ENCODE measurements at regions not wholly inside any gene's neighbourhood (a gene's known extent, or its start where the extent isn't known, plus 50 kb on each side); places are given as distances from the start of the nearest gene placed in this dataset.

GRCh38 chr20:22974354-22974753 lies 60.8 kb upstream of the SSTR4 start:
- TF ChIP-seq CTCF (IDR thresholded peaks at IDR 0.05) (peak in 5 of 12 donors; percentile 7 to 27 (median 14)), POLR2A (IDR thresholded peaks at IDR 0.05) (no peak)
- Histone ChIP-seq H3K4me3 (no peak overlapping the region), H3K4me1 (peaks cover 0 to 20% (median 13%) of the 10 kb centered on the region in 12 donors), H3K27ac (no peak overlapping the region), H3K27me3 (peaks cover 0 to 3% (median 0%) of the 10 kb centered on the region in 9 donors), H3K9me3 (no peaks in the 10 kb centered on the region), H3K36me3 (no peaks in the 10 kb centered on the region)
- WGBS, 4 donors, result 11 to 23% (median 18%) methylated on average over 1 of the region's 1 CpG
- intact Hi-C loops (cut with DNase I), result loop anchor here in 5 of 10 donors (10.0 kb wide), 3 partner anchors 110 to 280 kb away; no protein-coding TSS in a partner anchor
- ATAC-seq (no peak), DNase-seq (no peak)

- Histone ChIP-seq H3K36me3 (no peaks in the 10 kb centered on the region), H3K27ac (peak overlapping the region in 11 of 12 donors; percentile 11 to 74 (median 58)), H3K4me3 (no peak overlapping the region), H3K9me3 (peaks cover 0 to 9% (median 0%) of the 10 kb centered on the region in 12 donors), H3K4me1 (peaks cover 0 to 20% (median 13%) of the 10 kb centered on the region in 12 donors), H3K27me3 (no peaks in the 10 kb centered on the region)
- peak; percentile 71 to 92 (median 88) for ATAC-seq
- TF ChIP-seq CTCF (IDR thresholded peaks at IDR 0.05) (no peak), POLR2A (IDR thresholded peaks at IDR 0.05) (no peak)
- WGBS, 4 donors, result 23 to 34% (median 25%) methylated on average over 4 of the region's 4 CpGs
- peak in 4 of 5 donors; percentile 50 to 56 (median 52) for DNase-seq
- intact Hi-C loops (cut with DNase I), result loop anchor here in 6 of 10 donors (1.0 to 10.0 kb wide), 8 partner anchors 70 to 285 kb away; partner anchors contain the start of gene THBD (in 3 of the 6)
These were observed 57.9 kb upstream of the SSTR4 start for GRCh38 chr20:22977047-22977785.

DNA sequence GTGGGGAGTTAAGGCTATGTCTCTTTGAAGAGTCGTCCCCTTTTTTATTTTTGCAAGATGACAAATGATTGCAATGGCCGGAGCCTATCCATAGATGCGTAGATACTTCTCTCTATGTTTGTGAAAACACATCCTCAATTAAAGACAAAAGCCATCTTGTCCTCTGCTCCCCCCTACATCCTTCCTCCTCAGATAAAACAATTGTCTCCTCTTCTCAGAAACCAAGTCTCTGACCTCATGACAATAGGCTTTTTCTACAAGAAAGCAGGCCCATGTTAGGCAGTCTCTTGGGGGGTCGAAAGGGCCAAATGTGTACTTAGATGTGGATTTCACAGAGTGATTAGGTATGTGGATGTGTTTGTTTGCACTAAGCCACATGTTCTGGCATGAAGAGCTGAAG lies 51.1 kb upstream of the SSTR4 start:
- WGBS, 4 donors, result 55 to 79% (median 63%) methylated on average over 4 of the region's 4 CpGs
- Histone ChIP-seq H3K9me3 (peaks cover 0 to 14% (median 0%) of the 10 kb centered on the region in 12 donors), H3K4me3 (no peak overlapping the region), H3K4me1 (peaks cover 0 to 19% (median 9%) of the 10 kb centered on the region in 12 donors), H3K36me3 (no peaks in the 10 kb centered on the region), H3K27me3 (no peaks in the 10 kb centered on the region), H3K27ac (peak overlapping the region in 9 of 12 donors; percentile 2 to 70 (median 60))
- DNase-seq, result no peak
- TF ChIP-seq CTCF (IDR thresholded peaks at IDR 0.05), result no peak
- ATAC-seq, result peak in 3 of 4 donors; percentile 31 to 62 (median 47)
- intact Hi-C loops (cut with DNase I), result loop anchor here in 3 of 10 donors (2.0 to 10.0 kb wide), 4 partner anchors 61 to 121 kb away; partner anchors contain the start of gene THBD (in 1 of the 3)

- Histone ChIP-seq H3K36me3 (no peaks in the 10 kb centered on the region), H3K27me3 (no peaks in the 10 kb centered on the region), H3K4me3 (no peak overlapping the region), H3K27ac (peak overlapping the region in 10 of 12 donors; percentile 32 to 70 (median 56)), H3K4me1 (peaks cover 0 to 22% (median 9%) of the 10 kb centered on the region in 12 donors), H3K9me3 (peaks cover 0 to 14% (median 0%) of the 10 kb centered on the region in 12 donors)
- ATAC-seq, result peak in 2 of 4 donors; percentile 39 to 77
- TF ChIP-seq CTCF (IDR thresholded peaks at IDR 0.05), result no peak
- no peak for TF ChIP-seq POLR2A (IDR thresholded peaks at IDR 0.05)
- 55 to 72% (median 69%) methylated on average over 8 of the region's 8 CpGs for WGBS, 4 donors
- intact Hi-C loops (cut with DNase I), result loop anchor here in 3 of 10 donors (2.0 to 10.0 kb wide), 4 partner anchors 60 to 122 kb away; partner anchors contain the start of gene THBD (in 1 of the 3)
- peak in 4 of 5 donors; percentile 33 to 66 (median 38) for DNase-seq
These were observed 50.5 kb upstream of the SSTR4 start for GRCh38 chr20:22984606-22985005.

All from heart left ventricle (tissue), 16 donors.